PFSK-1 (cell line): ENCODE measurements at regions not wholly inside any gene's neighbourhood (a gene's known extent, or its start where the extent isn't known, plus 50 kb on each side); places are given as distances from the start of the nearest gene placed in this dataset.

Experiments
- POLR2AphosphoS5 ChIP-seq: IDR thresholded peaks from 2 replicates; pipeline ENCODE4 v1.6.1; 2012; ENCODE audit warnings: low read depth, mild to moderate bottlenecking, control low read depth, low read length, moderate library complexity
- SIN3A ChIP-seq: IDR thresholded peaks from 2 replicates; pipeline ENCODE4 v1.6.1; 2012; ENCODE audit warnings: mild to moderate bottlenecking, low read length, moderate library complexity, borderline replicate concordance; ENCODE audit not compliant: insufficient read depth
- TAF1 ChIP-seq: IDR thresholded peaks from 2 replicates; pipeline ENCODE4 v1.6.1; 2012; ENCODE audit warnings: low read length, control low read depth, borderline replicate concordance; ENCODE audit not compliant: insufficient read depth
- TF ChIP-seq, protein P1 (sequence below), 2 experiments: IDR thresholded peaks; 2 replicates each; pipeline versions ENCODE4 v1.6.1 to v1.8.0; 2011 to 2012; ENCODE audit warnings: low read depth in 2 of 2, low read length in 2 of 2, control low read depth in 1 of 2, inconsistent platforms in 1 of 2, mild to moderate bottlenecking in 1 of 2, moderate library complexity in 1 of 2; ENCODE audit not compliant: insufficient read depth in 1 of 2

GRCh38 chr2:128914320-128914719 is 595.7 kb upstream of the HS6ST1 start:
- no peak for TF ChIP-seq TAF1
- TF ChIP-seq POLR2AphosphoS5, result no peak
- TF ChIP-seq, protein P1, sequence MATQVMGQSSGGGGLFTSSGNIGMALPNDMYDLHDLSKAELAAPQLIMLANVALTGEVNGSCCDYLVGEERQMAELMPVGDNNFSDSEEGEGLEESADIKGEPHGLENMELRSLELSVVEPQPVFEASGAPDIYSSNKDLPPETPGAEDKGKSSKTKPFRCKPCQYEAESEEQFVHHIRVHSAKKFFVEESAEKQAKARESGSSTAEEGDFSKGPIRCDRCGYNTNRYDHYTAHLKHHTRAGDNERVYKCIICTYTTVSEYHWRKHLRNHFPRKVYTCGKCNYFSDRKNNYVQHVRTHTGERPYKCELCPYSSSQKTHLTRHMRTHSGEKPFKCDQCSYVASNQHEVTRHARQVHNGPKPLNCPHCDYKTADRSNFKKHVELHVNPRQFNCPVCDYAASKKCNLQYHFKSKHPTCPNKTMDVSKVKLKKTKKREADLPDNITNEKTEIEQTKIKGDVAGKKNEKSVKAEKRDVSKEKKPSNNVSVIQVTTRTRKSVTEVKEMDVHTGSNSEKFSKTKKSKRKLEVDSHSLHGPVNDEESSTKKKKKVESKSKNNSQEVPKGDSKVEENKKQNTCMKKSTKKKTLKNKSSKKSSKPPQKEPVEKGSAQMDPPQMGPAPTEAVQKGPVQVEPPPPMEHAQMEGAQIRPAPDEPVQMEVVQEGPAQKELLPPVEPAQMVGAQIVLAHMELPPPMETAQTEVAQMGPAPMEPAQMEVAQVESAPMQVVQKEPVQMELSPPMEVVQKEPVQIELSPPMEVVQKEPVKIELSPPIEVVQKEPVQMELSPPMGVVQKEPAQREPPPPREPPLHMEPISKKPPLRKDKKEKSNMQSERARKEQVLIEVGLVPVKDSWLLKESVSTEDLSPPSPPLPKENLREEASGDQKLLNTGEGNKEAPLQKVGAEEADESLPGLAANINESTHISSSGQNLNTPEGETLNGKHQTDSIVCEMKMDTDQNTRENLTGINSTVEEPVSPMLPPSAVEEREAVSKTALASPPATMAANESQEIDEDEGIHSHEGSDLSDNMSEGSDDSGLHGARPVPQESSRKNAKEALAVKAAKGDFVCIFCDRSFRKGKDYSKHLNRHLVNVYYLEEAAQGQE (IDR thresholded peaks at IDR 0.05; ENCODE audit: insufficient read depth in 1 of 2, low read depth in 2 of 2, low read length in 2 of 2), result no peak
- no peak for TF ChIP-seq SIN3A
